Ectodermal cell (in vitro differentiated cells): ENCODE measurements at regions not wholly inside any gene's neighbourhood (a gene's known extent, or its start where the extent isn't known, plus 50 kb on each side); places are given as distances from the start of the nearest gene placed in this dataset.

Source experiments
- H3K27ac ChIP-seq: 2 replicates; pipeline ENCODE4 v1.7.0; 2013; ENCODE audit warnings: mild to moderate bottlenecking, low read depth, low read length; ENCODE audit not compliant: insufficient read depth, poor library complexity, severe bottlenecking
- H3K27me3 ChIP-seq: 2 replicates; pipeline ENCODE4 v1.7.0; 2013; ENCODE audit warnings: mild to moderate bottlenecking, low read length; ENCODE audit not compliant: insufficient read depth, control insufficient read depth, poor library complexity, severe bottlenecking
- H3K36me3 ChIP-seq: one replicate; pipeline ENCODE4 v1.7.0; 2013; ENCODE audit warnings: low read length; ENCODE audit not compliant: control insufficient read depth, insufficient read depth
- H3K4me1 ChIP-seq: one replicate; pipeline ENCODE4 v1.7.0; 2013; ENCODE audit warnings: low read length; ENCODE audit not compliant: control insufficient read depth, insufficient read depth
- H3K4me3 ChIP-seq: 2 replicates; pipeline ENCODE4 v1.7.0; 2013; ENCODE audit warnings: low read depth, low read length, control low read depth; ENCODE audit not compliant: insufficient read depth
- H3K9me3 ChIP-seq: 2 replicates; pipeline ENCODE4 v1.7.0; 2013; ENCODE audit warnings: mild to moderate bottlenecking, low read length, moderate library complexity; ENCODE audit not compliant: control insufficient read depth
- WGBS, 2 experiments: methylation state at CpG; one replicate each; pipeline ENCODE4 v1.1.7; 2013; ENCODE audit warnings: missing lambda C conversion rate in 2 of 2; 5-methylcytosine and 5-hydroxymethylcytosine counted together

DNA sequence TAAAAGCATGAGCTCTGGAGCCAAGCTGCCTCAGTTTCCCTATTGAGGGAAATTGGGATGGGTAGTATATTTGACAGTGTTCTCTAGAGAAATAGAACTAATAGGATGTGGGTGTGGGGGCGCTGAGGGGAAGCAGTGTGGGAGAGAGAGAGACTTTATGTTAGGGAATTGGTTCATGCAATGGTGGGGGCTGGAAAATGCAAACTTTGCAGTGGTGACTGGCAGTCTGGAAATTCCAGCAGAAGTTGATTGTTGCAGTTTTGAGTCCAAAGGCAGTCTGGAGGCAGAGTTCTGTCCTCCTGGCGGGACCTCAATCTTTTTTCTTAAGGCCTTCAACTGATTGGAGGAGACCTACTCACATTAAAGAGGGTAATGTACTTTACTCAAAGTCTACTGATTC is 59.4 kb upstream of the SYT13 start:
- Histone ChIP-seq H3K9me3 (no peaks in the 10 kb centered on the region), H3K4me1 (peaks cover 34% of the 10 kb centered on the region)
- WGBS, 2 experiments, result 88 to 92% methylated on average over 2 of the region's 2 CpGs

DNA sequence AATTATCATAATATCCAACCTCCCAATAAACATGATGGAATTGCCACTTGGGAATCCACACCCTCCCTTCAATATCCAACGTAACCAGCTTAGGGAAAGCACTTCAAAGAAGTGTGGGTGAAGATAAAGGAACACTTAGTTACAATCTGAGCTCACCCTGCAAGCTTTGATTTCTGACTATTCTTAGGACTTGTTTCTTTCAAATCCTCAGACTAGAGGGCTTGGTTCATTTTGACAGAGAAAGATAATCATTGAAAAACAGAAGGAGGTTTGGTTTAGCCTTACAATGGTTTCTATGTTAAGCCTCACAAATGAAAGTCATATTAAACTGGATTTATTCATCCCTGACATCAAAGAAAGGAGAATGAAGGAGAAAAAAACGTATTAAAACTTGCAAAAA is 57.9 kb upstream of the SYT13 start:
- H3K27ac ChIP-seq, result no peak overlapping the region
- H3K4me3 ChIP-seq, result no peak overlapping the region
- no peaks in the 10 kb centered on the region for H3K36me3 ChIP-seq
- H3K27me3 ChIP-seq, result no peaks in the 10 kb centered on the region
- H3K4me1 ChIP-seq, result peaks cover 36% of the 10 kb centered on the region
- WGBS, 2 experiments, result 55 to 56% methylated on average over 1 of the region's 2 CpGs
- H3K9me3 ChIP-seq, result no peaks in the 10 kb centered on the region

More for the DNA sequence above, 59.4 kb upstream of the SYT13 start:
- Histone ChIP-seq H3K36me3 (no peaks in the 10 kb centered on the region), H3K27me3 (no peaks in the 10 kb centered on the region), H3K27ac (no peak overlapping the region), H3K4me3 (no peak overlapping the region)

GRCh38 chr11:45343444-45343843 is 57.3 kb upstream of the SYT13 start:
- no peaks in the 10 kb centered on the region for H3K36me3 ChIP-seq
- no peak overlapping the region for H3K4me3 ChIP-seq
- H3K4me1 ChIP-seq, result peaks cover 36% of the 10 kb centered on the region
- no peaks in the 10 kb centered on the region for H3K9me3 ChIP-seq
- no peak overlapping the region for H3K27ac ChIP-seq
- no peaks in the 10 kb centered on the region for H3K27me3 ChIP-seq

DNA sequence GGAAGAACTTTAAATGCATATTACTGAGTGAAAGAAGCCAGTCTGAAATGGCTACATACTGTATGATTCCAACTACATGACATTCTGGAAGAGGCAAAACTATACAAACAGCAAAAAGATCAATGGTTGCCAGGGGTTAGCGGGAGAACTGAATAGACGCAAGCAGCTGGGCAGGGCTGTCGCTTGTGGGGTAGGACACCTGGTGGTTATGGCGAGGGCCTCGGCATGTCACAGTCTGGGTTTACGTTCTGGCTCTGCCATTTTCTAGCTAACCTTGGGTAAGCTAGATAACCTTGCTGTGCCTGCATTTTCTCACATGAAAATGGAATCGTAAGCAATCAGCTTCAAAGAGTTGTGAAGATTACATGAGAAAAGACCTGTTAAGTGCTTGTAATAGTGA is 55.2 kb upstream of the SYT13 start:
- H3K27ac ChIP-seq, result no peak overlapping the region
- H3K27me3 ChIP-seq, result no peaks in the 10 kb centered on the region
- 63 to 64% methylated on average over 7 of the region's 7 CpGs for WGBS, 2 experiments
- peaks cover 18% of the 10 kb centered on the region for H3K4me1 ChIP-seq
- no peaks in the 10 kb centered on the region for H3K36me3 ChIP-seq
- no peak overlapping the region for H3K4me3 ChIP-seq
- H3K9me3 ChIP-seq, result no peaks in the 10 kb centered on the region

DNA sequence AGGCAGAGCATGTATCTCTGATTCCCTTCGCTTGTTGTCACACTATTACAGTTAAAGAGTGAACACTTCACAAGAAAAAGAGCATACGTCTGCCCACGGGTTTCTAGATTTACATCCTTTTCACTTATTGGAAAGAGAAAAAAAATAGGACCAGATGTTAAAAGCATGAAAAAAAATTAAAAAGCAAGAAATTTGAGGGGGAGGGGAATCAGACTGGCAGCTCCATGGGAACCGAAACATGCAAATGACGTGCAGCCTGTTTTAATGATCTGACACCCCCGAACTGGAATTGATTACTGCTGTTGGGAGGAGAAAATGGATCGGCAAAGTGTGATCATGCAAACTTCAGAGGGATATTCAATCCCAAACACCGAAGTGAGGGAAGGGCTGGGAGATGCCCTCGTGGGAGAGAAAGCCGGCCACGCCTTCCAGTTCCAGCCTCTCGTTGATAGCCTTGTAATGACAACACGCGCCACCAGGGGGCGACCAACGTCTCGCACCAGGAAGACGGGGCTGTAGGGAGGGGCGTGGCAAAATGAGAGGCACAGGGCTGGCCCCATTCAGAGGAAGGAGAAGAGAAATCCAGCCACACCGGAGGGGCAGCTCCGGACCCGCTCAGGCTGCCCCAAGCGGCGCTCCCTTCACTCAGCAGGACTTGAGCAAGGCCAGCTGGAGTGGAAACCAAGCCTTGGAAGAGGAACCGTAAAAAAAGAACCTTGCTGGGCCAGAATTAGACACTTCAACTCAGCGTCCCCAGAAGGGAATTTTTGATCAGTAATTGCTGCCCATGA is 53.8 kb upstream of the SYT13 start:
- WGBS, 2 experiments, result 15 to 21% methylated on average over 24 to 26 of the region's 26 CpGs
- H3K4me3 ChIP-seq, result no peak overlapping the region
- no peak overlapping the region for H3K27ac ChIP-seq
- no peaks in the 10 kb centered on the region for H3K9me3 ChIP-seq
- H3K36me3 ChIP-seq, result no peaks in the 10 kb centered on the region
- H3K27me3 ChIP-seq, result no peaks in the 10 kb centered on the region
- peaks cover 18% of the 10 kb centered on the region for H3K4me1 ChIP-seq

DNA sequence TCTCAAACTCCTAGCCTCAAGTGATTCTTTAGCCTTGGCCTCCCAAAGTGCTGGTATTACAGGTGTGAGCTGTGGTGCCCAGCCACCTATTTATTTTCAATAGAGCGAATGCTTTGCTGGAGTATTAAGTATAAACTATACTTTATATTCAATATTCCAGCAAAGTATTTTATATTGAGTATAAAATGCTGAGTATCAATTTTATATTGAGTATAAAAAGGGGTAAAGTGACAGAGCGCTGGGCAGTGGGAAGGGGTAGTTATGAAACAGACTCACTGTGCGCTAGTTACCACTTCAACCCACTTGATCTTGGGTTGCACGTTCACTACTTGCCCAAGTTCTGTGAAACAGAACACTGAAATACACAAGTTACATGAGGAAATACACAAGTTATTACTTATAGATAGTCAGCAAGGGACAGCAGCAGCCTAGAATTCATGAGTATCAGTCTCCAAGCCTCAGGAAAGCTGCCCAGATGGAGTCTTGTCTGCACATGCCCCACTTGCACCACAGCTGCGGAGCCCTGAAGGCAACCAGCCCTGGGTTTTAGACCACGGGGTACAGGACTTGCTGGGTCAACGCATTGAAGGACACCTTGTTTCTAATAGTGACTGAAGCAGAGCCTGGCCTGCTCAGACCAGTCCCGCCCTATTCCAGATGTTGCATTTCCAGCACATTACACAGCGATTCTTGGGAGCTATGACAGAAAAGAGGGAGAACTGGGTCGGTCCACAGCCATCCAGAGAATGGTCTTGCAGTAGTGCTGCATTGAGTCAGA is 51.6 kb upstream of the SYT13 start:
- H3K9me3 ChIP-seq, result no peaks in the 10 kb centered on the region
- 88 to 91% methylated on average over 9 to 10 of the region's 10 CpGs for WGBS, 2 experiments
- peaks cover 18% of the 10 kb centered on the region for H3K4me1 ChIP-seq
- H3K27me3 ChIP-seq, result no peaks in the 10 kb centered on the region
- no peak overlapping the region for H3K4me3 ChIP-seq
- H3K27ac ChIP-seq, result no peak overlapping the region
- H3K36me3 ChIP-seq, result no peaks in the 10 kb centered on the region

DNA sequence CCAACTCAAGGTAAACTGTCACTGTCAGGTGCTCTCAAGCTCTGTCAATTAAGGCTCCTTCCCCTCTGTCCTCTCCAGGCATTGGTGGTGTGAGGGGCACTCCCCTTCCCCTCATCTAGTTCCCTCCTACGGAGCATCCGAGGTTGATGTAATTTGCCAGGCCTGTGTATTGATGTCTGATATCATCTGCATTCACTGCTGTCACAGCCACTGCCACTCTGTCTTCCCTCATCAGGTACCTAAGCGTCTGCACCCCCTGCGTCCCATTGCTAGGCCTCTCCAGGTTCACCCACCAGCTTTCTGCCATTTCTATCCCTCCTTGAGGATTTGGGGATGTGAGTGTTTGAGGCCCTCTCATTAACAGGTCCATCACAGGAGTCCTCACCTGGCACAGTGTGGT is 50.0 kb upstream of the SYT13 start:
- Histone ChIP-seq H3K27me3 (peaks cover 5% of the 10 kb centered on the region), H3K36me3 (no peaks in the 10 kb centered on the region), H3K4me1 (peaks cover 7% of the 10 kb centered on the region), H3K27ac (no peak overlapping the region), H3K4me3 (no peak overlapping the region), H3K9me3 (no peaks in the 10 kb centered on the region)
- WGBS, 2 experiments, result 88 to 93% methylated on average over 4 of the region's 4 CpGs
